ENCODE measurements at regions not wholly inside any gene's neighbourhood (a gene's known extent, or its start where the extent isn't known, plus 50 kb on each side); places are given as distances from the start of the nearest gene placed in this dataset.

DNA sequence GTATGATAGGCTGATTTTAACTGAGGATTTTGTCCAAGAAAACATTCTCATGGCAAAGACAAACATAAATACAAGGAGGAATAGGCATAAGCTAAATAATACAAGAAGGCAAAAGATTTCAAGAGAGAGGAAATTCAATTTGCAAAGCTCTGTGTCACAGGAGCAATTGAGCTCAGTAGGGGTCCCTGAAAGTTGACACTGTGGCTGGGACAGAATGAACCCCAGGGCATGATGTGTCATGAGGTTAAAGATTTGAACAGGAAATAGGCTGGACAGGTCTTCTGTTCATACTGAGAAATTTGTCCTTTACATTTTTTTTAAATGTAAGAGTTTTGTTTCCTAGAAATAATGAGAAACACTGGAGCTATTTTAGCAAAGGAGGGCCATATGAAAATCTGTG is 555.4 kb upstream of the NEGR1 start:
- no peaks in the 10 kb centered on the region for H3K36me3 ChIP-seq (ENCODE audit: control insufficient read depth, insufficient read depth, low read length)
- H3K36me3 Mint-ChIP-seq = peaks cover under 1% of the 10 kb centered on the region
- no peak overlapping the region for H3K4me3 Mint-ChIP-seq

GRCh38 chr1:72830606-72831390 is 548.5 kb upstream of the NEGR1 start:
- H3K4me1 ChIP-seq (ENCODE audit: control insufficient read depth, insufficient read depth, low read length) = no peaks in the 10 kb centered on the region
- TF ChIP-seq, protein P1, sequence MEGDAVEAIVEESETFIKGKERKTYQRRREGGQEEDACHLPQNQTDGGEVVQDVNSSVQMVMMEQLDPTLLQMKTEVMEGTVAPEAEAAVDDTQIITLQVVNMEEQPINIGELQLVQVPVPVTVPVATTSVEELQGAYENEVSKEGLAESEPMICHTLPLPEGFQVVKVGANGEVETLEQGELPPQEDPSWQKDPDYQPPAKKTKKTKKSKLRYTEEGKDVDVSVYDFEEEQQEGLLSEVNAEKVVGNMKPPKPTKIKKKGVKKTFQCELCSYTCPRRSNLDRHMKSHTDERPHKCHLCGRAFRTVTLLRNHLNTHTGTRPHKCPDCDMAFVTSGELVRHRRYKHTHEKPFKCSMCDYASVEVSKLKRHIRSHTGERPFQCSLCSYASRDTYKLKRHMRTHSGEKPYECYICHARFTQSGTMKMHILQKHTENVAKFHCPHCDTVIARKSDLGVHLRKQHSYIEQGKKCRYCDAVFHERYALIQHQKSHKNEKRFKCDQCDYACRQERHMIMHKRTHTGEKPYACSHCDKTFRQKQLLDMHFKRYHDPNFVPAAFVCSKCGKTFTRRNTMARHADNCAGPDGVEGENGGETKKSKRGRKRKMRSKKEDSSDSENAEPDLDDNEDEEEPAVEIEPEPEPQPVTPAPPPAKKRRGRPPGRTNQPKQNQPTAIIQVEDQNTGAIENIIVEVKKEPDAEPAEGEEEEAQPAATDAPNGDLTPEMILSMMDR (IDR thresholded peaks at IDR 0.05) = no peak
- WGBS (ENCODE audit: insufficient coverage) = 77% methylated on average over 4 of the region's 5 CpGs
- H3K4me1 Mint-ChIP-seq = no peaks in the 10 kb centered on the region
- no peak overlapping the region for H3K27ac Mint-ChIP-seq
- DNase-seq = no peak
- no peaks in the 10 kb centered on the region for H3K27me3 Mint-ChIP-seq (ENCODE audit: low read depth in 2 of 2)
- H3K9me3 ChIP-seq (ENCODE audit: control insufficient read depth, insufficient read depth, low read length) = peaks cover 7% of the 10 kb centered on the region
- no peak overlapping the region for H3K4me3 Mint-ChIP-seq
- intact Hi-C loops (cut with micrococcal nuclease) = no loop called here
- peaks cover 5% of the 10 kb centered on the region for H3K36me3 Mint-ChIP-seq
- no peaks in the 10 kb centered on the region for H3K36me3 ChIP-seq (ENCODE audit: control insufficient read depth, insufficient read depth, low read length)
- no peak overlapping the region for H3K27ac ChIP-seq (ENCODE audit: low read length)
- ATAC-seq = no peak
- no peak overlapping the region for H3K4me3 ChIP-seq (ENCODE audit: low read length)
- no peaks in the 10 kb centered on the region for H3K27me3 ChIP-seq (ENCODE audit: control insufficient read depth, insufficient read depth, low read length)
- peaks cover 31 to 34% of the 10 kb centered on the region in 2 donors for H3K9me3 Mint-ChIP-seq

More for the DNA sequence above, 555.4 kb upstream of the NEGR1 start:
- Mint-ChIP-seq H3K27ac (no peak overlapping the region), H3K9me3 (peaks cover 21 to 22% of the 10 kb centered on the region in 2 donors), H3K27me3 (ENCODE audit: low read depth in 2 of 2) (no peaks in the 10 kb centered on the region), H3K4me1 (no peaks in the 10 kb centered on the region)
- TF ChIP-seq, protein P1 (IDR thresholded peaks at IDR 0.05) = no peak
- H3K4me1 ChIP-seq (ENCODE audit: control insufficient read depth, insufficient read depth, low read length) = no peaks in the 10 kb centered on the region
- H3K4me3 ChIP-seq (ENCODE audit: low read length) = no peak overlapping the region
- ATAC-seq (no peak), DNase-seq (no peak)
- H3K27ac ChIP-seq (ENCODE audit: low read length) = no peak overlapping the region
- no peaks in the 10 kb centered on the region for H3K9me3 ChIP-seq (ENCODE audit: control insufficient read depth, insufficient read depth, low read length)
- no peaks in the 10 kb centered on the region for H3K27me3 ChIP-seq (ENCODE audit: control insufficient read depth, insufficient read depth, low read length)
- intact Hi-C loops (cut with micrococcal nuclease) = no loop called here

GRCh38 chr1:72827278-72827677 is 544.9 kb upstream of the NEGR1 start:
- Histone ChIP-seq H3K4me3 (ENCODE audit: low read length) (no peak overlapping the region), H3K27ac (ENCODE audit: low read length) (no peak overlapping the region), H3K27me3 (ENCODE audit: control insufficient read depth, insufficient read depth, low read length) (no peaks in the 10 kb centered on the region), H3K4me1 (ENCODE audit: control insufficient read depth, insufficient read depth, low read length) (no peaks in the 10 kb centered on the region), H3K36me3 (ENCODE audit: control insufficient read depth, insufficient read depth, low read length) (no peaks in the 10 kb centered on the region), H3K9me3 (ENCODE audit: control insufficient read depth, insufficient read depth, low read length) (peaks cover 7% of the 10 kb centered on the region)
- Mint-ChIP-seq H3K9me3 (peaks cover 24 to 26% of the 10 kb centered on the region in 2 donors), H3K4me3 (no peak overlapping the region), H3K36me3 (peaks cover under 1% of the 10 kb centered on the region), H3K4me1 (no peaks in the 10 kb centered on the region), H3K27ac (no peak overlapping the region), H3K27me3 (ENCODE audit: low read depth in 2 of 2) (no peaks in the 10 kb centered on the region)
- intact Hi-C loops (cut with micrococcal nuclease) = no loop called here
- TF ChIP-seq, protein P1 (IDR thresholded peaks at IDR 0.05) = no peak
- DNase-seq = no peak
- no peak for ATAC-seq

DNA sequence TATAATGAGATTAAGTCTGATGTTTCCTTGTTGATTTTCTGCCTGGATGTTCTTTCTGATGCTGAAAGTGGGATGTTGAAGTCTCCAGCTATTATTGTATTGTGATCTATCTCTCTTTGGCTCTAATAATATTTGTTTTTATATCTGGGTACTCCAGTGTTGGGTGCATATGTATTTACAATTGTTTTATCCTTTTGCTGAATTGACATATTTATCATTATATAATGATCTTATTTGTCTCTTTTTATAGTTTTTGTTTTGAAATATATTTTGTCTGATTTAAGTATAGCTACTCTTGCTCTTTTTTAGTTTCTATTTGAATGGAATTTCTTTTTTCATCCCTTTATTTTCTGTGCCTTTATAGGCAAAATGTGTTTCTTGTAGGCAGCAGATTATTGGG is 522.2 kb upstream of the NEGR1 start:
- no peak overlapping the region for H3K27ac Mint-ChIP-seq
- H3K36me3 Mint-ChIP-seq = peaks cover 7% of the 10 kb centered on the region
- DNase-seq = no peak
- Histone ChIP-seq H3K4me3 (ENCODE audit: low read length) (no peak overlapping the region), H3K9me3 (ENCODE audit: control insufficient read depth, insufficient read depth, low read length) (peaks cover 20% of the 10 kb centered on the region), H3K4me1 (ENCODE audit: control insufficient read depth, insufficient read depth, low read length) (no peaks in the 10 kb centered on the region), H3K27me3 (ENCODE audit: control insufficient read depth, insufficient read depth, low read length) (no peaks in the 10 kb centered on the region), H3K36me3 (ENCODE audit: control insufficient read depth, insufficient read depth, low read length) (no peaks in the 10 kb centered on the region), H3K27ac (ENCODE audit: low read length) (no peak overlapping the region)
- H3K9me3 Mint-ChIP-seq = peaks cover 20 to 27% of the 10 kb centered on the region in 2 donors
- no peaks in the 10 kb centered on the region for H3K27me3 Mint-ChIP-seq (ENCODE audit: low read depth in 2 of 2)
- no peaks in the 10 kb centered on the region for H3K4me1 Mint-ChIP-seq
- TF ChIP-seq, protein P1 (IDR thresholded peaks at IDR 0.05) = no peak
- no peak for ATAC-seq
- intact Hi-C loops (cut with micrococcal nuclease) = no loop called here
- H3K4me3 Mint-ChIP-seq = no peak overlapping the region

Data from natural killer cell (primary cell).